Mucosa of rectum (tissue), 2 donors: ENCODE measurements at regions not wholly inside any gene's neighbourhood (a gene's known extent, or its start where the extent isn't known, plus 50 kb on each side); places are given as distances from the start of the nearest gene placed in this dataset.
A peak's percentile ranks its signal among the peaks of the same experiment; 100 is the strongest.

ENCODE experiments used
- H3K27ac ChIP-seq, 2 donors: one replicate each; pipeline ENCODE4 v1.7.0; 2013; ENCODE audit warnings: inconsistent platforms in 2 of 2, low read depth in 2 of 2, low read length in 2 of 2
- H3K27me3 ChIP-seq, 2 donors: one replicate each; pipeline ENCODE4 v1.7.0; 2013; ENCODE audit warnings: low read length in 2 of 2; ENCODE audit not compliant: control insufficient read depth in 2 of 2, insufficient read depth in 2 of 2
- H3K36me3 ChIP-seq, 2 donors: one replicate each; pipeline ENCODE4 v1.7.0; 2013; ENCODE audit warnings: low read length in 2 of 2; ENCODE audit not compliant: control insufficient read depth in 2 of 2, insufficient read depth in 2 of 2
- H3K4me1 ChIP-seq, 2 donors: one replicate each; pipeline ENCODE4 v1.7.0; 2013; ENCODE audit warnings: low read length in 2 of 2, mild to moderate bottlenecking in 1 of 2; ENCODE audit not compliant: control insufficient read depth in 2 of 2, insufficient read depth in 2 of 2
- H3K4me3 ChIP-seq, 2 donors: one replicate each; pipeline ENCODE4 v1.7.0; 2013; ENCODE audit warnings: low read length in 2 of 2
- H3K9ac ChIP-seq, 2 donors: one replicate each; pipeline ENCODE4 v1.7.0; 2013; ENCODE audit warnings: low read length in 2 of 2, low read depth in 1 of 2, mild to moderate bottlenecking in 1 of 2
- H3K9me3 ChIP-seq, 2 donors: one replicate each; pipeline ENCODE4 v1.7.0; 2013; ENCODE audit warnings: low read length in 2 of 2; ENCODE audit not compliant: control insufficient read depth in 2 of 2
- donor health status: healthy.
- donor health status: Normal muscosa, but diverticular disease.

DNA sequence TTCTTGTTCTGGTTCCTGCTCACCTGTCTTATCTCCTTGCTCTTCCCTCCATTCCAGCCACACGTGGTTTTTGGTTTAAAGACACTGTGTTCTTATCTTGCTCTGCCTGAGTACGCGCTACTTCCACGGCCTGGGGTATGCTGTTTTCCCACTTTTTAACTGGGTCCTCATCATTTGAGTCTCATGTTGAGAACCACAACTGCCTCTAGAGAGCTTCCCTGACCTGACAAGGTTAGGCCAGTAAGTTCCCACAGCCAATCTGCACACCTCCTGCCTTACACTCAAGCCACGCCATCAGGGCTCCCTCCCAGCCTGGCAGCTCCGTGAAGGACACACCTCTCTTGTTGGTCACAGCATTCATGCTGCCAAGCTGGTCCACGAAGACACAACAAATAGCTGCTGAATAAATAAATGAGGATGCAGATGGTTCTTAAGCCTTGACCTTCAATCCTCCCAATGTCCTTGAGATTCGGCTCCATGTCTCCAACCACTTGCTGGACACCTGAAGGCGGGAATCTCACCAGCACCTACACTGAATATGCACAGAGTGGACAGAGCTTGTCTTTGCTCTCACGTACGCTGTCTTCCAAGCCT lies 201.7 kb upstream of the KLF14 start:
- Histone ChIP-seq H3K9ac (no peak overlapping the region), H3K27me3 (no peaks in the 10 kb centered on the region), H3K9me3 (no peaks in the 10 kb centered on the region), H3K4me3 (no peak overlapping the region), H3K36me3 (peaks cover 5 to 7% of the 10 kb centered on the region in 2 donors), H3K4me1 (peaks cover 5 to 17% of the 10 kb centered on the region in 2 donors), H3K27ac (no peak overlapping the region)

DNA sequence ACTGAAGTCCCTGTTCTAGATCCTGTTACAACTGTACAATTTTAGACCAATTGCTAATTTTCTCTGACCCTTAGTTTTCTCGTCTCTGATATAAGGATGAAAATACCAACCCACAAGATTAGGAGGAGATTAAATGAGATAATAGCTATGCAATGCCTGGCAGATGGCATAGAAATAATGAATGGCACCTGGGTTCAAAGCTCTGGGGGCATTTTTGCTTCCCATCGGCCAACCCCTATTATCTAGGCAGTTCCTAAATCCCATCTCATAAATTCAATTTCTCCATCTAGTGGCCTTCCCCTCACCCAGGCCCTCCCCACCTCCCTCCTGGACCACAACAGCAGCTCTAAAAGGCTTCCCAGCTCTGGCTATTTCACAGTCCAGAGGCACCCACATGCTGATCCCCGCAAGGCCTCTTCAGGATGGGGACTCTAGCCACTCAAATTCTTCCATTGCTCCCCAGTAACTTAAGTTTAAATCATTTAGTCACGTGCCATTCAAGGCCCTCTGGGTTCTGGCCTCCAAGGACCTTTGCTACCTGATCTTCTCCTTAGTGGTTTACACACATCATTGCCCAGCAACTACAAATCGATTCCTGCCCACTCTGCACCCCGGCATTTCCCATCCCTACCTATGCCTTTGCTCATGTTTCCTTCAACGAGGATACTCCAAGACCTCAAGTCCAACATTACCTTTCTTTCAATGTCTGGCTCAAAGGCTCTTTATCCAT lies 202.4 kb upstream of the KLF14 start:
- H3K4me1 ChIP-seq = peaks cover 4 to 14% of the 10 kb centered on the region in 2 donors
- no peak overlapping the region for H3K9ac ChIP-seq
- no peak overlapping the region for H3K4me3 ChIP-seq
- H3K27me3 ChIP-seq = no peaks in the 10 kb centered on the region
- H3K36me3 ChIP-seq = peaks cover 5 to 7% of the 10 kb centered on the region in 2 donors
- no peaks in the 10 kb centered on the region for H3K9me3 ChIP-seq
- H3K27ac ChIP-seq = no peak overlapping the region

DNA sequence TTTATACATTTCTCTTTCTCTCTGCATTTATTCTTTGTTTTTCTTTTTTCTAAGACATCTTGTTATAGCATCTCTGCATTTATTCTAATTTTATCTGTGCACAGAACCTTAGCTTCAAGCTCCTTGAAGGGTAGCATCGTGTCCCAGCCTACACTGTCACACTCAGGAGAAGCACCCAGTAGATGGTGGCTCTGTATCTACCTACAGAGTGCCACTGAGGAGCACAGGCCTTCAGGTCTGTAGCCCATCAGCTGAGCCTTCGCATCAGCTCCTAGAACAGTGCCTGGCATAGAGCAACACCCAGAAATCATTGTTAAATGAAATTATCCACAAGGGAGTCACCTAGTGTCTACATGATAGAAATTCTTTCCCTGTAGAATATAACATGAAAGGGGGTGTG lies 203.0 kb upstream of the KLF14 start:
- Histone ChIP-seq H3K27ac (no peak overlapping the region), H3K9ac (no peak overlapping the region), H3K4me3 (no peak overlapping the region), H3K27me3 (no peaks in the 10 kb centered on the region), H3K36me3 (peaks cover 5 to 7% of the 10 kb centered on the region in 2 donors), H3K9me3 (no peaks in the 10 kb centered on the region), H3K4me1 (peaks cover 4 to 17% of the 10 kb centered on the region in 2 donors)

DNA sequence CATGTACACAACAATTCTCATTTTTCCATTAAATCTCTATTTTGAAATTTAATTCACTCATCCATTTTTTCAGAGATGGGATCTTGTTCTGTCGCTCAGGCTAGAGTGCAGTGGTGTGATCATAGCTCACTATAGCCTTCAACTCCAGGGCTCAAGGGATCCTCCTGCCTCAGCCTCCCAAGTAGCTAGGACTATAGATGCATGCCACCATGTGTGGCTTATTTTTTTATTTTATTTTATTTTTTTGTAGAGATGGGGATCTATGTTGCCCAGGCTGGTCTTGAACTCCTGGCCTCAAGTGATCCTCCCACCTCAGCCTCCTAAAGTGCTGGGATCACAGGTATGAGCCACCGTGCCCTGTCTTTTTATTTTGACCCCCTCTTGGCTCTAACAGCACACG lies 203.8 kb upstream of the KLF14 start:
- H3K36me3 ChIP-seq = peaks cover 5 to 6% of the 10 kb centered on the region in 2 donors
- H3K27ac ChIP-seq = peak overlapping the region in 1 of 2 donors; percentile 28
- no peak overlapping the region for H3K4me3 ChIP-seq
- peaks cover 4 to 25% of the 10 kb centered on the region in 2 donors for H3K4me1 ChIP-seq
- H3K27me3 ChIP-seq = no peaks in the 10 kb centered on the region
- no peaks in the 10 kb centered on the region for H3K9me3 ChIP-seq
- H3K9ac ChIP-seq = no peak overlapping the region

DNA sequence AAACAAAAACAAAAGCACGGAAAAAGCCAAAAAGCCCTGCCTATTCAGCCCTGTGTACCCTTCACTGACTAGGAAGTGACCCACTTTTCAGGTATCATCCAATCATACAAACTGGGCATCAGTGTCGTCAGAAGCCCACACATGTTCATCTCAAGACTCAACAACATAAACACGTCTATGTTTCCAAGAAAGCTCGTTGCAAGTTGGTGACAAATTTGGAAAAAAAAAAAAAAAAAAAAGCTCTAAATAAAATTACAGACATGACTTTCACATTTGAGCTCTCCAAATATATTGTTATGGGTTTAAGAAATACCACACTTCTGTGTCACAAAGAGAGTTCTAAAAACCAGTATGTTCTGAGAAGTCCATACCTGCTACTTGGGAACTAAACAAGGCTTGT lies 204.7 kb upstream of the KLF14 start:
- H3K36me3 ChIP-seq = peaks cover 0 to 5% of the 10 kb centered on the region in 2 donors
- H3K9ac ChIP-seq = no peak overlapping the region
- no peak overlapping the region for H3K4me3 ChIP-seq
- no peaks in the 10 kb centered on the region for H3K9me3 ChIP-seq
- peak overlapping the region in 1 of 2 donors; percentile 28 for H3K27ac ChIP-seq
- no peaks in the 10 kb centered on the region for H3K27me3 ChIP-seq
- peaks cover 5 to 29% of the 10 kb centered on the region in 2 donors for H3K4me1 ChIP-seq

DNA sequence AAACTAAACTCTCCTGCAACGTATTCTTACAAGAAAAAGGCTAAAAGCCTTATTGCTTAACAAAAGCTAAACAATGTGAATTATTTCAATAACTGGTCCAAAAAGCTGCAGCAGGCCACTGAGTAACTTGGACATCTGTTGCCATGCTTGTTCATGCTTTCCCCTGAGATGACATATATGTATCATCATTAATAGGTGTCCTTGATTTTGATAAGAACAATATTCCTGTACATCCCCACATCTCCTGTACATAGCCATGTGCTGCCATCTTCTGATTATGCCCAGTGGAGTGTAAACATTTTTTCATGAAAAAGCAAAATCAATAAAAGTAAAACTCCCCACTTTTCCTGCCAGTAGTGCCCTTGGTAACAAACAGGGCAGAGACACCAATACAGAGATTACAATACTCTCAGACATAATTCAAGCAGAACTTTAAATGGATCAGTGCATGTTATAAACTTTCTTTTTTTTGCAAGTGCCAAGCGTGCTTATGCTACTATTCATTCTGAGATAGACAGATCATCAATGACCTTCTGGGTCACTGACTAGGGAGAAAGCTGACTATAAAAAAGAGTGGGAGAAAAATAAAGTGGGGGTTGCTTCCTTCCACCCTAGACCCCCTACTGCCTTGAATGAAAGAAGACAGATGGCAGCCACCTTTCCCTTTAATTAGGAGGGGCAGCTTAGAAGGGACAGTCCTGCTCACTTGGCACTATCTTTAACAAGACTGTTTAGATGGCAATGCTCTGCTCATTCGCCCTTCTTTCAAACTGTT lies 205.5 kb upstream of the KLF14 start:
- Histone ChIP-seq H3K4me1 (peaks cover 11 to 29% of the 10 kb centered on the region in 2 donors), H3K27me3 (no peaks in the 10 kb centered on the region), H3K9ac (peak overlapping the region; percentile 54 to 82), H3K4me3 (peak overlapping the region; percentile 75 to 83), H3K9me3 (no peaks in the 10 kb centered on the region), H3K27ac (peak overlapping the region; percentile 33 to 93), H3K36me3 (peaks cover 0 to 5% of the 10 kb centered on the region in 2 donors)

DNA sequence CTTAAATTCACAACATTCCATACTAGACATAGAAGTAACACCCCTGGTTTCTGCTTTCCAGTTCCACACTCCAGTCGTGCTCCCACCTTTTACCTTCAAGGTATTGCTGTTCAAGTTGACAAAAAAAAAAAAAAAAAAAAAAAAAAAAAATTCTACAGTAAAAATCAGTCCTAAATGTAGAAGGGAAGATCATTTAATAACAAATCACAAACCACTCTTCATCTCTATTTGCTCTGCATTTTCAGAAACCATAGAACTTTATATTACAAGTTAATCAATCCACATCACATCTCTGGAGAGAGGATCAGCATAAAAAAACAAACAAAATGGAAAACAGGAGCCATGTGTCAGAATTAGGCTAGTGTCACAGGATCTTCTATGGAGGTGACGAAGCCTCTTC lies 206.3 kb upstream of the KLF14 start:
- Histone ChIP-seq H3K9me3 (no peaks in the 10 kb centered on the region), H3K27me3 (no peaks in the 10 kb centered on the region), H3K27ac (peak overlapping the region; percentile 33 to 93), H3K4me1 (peaks cover 11 to 29% of the 10 kb centered on the region in 2 donors), H3K9ac (peak overlapping the region; percentile 63 to 82), H3K4me3 (peak overlapping the region; percentile 75 to 83), H3K36me3 (peaks cover 0 to 2% of the 10 kb centered on the region in 2 donors)

DNA sequence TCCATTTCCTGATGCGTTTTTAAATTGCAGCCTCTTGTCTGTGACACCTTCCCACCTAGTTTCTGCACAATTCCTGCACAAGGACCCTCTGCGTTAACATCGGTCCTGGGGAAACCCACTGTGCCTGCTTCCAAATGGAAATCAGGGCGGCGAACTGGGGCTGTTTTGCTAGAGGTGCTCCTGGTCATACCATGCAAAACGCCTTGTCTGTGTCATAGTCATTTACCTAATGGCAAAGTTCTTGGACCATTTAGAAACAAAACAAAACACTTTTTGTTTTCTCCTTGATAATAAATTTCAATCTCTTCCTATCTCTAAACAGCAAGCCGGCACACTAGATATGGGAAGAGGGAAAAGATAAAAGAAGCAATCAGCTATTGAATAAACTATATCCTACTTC lies 206.9 kb upstream of the KLF14 start:
- Histone ChIP-seq H3K27me3 (no peaks in the 10 kb centered on the region), H3K27ac (peak overlapping the region; percentile 70 to 93), H3K9ac (peak overlapping the region; percentile 63 to 82), H3K4me1 (peaks cover 11 to 29% of the 10 kb centered on the region in 2 donors), H3K36me3 (no peaks in the 10 kb centered on the region), H3K9me3 (no peaks in the 10 kb centered on the region), H3K4me3 (peak overlapping the region; percentile 75 to 83)

DNA sequence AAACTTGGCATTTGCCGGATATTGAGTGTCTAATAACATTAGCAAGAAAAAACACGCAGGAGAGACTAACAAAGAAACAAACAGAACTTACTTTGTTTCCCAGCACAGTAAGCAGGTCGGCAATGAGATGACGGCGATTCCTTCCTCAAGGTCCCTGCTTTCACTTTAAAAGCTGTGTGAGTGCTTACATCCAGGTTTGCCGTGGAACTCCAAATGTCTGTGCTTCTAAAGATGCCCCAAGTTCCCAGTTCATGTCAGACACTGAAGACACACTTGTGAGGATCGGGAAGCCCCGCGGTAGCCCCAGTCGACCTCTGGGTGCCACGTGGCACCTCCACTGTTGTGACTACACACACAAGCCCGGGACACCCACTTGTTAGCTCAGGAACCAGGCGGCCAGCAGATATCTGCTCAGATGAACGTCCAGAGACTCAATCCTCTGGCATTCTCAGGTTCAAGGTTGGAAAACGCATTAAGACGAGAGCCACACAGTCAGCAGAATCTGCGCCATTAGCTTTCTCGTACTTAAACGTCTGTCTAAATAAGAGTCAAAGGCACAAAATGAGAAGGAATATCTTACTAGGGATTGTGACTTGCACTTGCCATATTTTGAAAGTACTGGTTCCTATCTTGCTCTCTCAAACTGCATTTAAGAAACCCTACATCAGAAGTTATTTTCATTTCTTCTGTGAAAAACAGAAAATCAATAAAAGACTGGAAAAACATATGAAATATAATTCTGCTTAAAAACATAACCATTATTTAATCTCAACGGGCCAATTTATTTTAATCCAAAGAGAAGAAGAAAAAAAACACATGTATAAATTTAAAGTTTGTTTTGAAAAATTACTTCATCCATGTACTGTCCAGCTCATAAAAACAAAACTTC lies 207.6 kb upstream of the KLF14 start:
- H3K36me3 ChIP-seq = no peaks in the 10 kb centered on the region
- peak overlapping the region; percentile 70 to 93 for H3K27ac ChIP-seq
- H3K4me1 ChIP-seq = peaks cover 11 to 26% of the 10 kb centered on the region in 2 donors
- no peaks in the 10 kb centered on the region for H3K9me3 ChIP-seq
- H3K9ac ChIP-seq = peak overlapping the region; percentile 63 to 82
- H3K4me3 ChIP-seq = peak overlapping the region; percentile 75 to 83
- no peaks in the 10 kb centered on the region for H3K27me3 ChIP-seq
